ENCODE measurements at regions not wholly inside any gene's neighbourhood (a gene's known extent, or its start where the extent isn't known, plus 50 kb on each side); places are given as distances from the start of the nearest gene placed in this dataset.
"Not testable (repeated sequence)": the region's sequence is repeated elsewhere in the genome, so short reads cannot be mapped to it uniquely, and the experiment has no call there.

DNA sequence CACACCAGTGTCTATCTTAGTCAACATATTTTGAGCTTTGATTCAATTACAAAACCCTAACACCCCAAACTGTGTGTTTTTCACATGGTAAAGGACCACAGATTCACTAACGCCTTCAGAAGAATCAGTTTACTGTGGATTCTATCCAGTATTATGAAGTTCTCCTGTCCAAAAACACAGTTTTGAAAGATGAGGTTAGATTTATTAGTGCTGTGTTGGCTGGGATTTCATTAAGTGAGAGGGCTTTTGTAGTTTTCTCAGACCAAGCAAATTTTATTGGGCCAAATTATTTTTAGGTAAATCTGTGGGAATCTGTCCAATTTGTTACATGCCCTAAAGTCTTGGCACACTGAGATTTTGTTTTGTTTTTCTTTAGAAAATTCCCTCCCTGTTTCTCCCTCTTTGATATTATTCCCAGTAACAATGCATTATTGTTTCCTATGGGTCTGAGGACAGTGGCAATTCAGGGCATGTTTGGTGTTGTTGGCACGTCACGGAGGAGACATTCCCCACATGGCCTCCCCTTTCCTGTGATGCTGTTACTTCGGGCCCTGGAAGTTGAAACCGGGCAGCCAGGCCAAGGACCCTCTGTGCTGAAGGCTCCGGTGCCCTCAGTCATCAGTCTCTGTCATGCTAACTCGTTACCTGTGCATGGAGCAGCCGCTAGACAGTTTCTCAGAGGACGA lies 87.5 kb upstream of the ALKAL2 start:
- DNase-seq = no peak

GRCh38 chr2:368386-368785 lies 80.5 kb upstream of the ALKAL2 start:
- no peak for DNase-seq

- no peak for DNase-seq
Measured at GRCh38 chr2:367246-367645, 79.4 kb upstream of the ALKAL2 start.

DNA sequence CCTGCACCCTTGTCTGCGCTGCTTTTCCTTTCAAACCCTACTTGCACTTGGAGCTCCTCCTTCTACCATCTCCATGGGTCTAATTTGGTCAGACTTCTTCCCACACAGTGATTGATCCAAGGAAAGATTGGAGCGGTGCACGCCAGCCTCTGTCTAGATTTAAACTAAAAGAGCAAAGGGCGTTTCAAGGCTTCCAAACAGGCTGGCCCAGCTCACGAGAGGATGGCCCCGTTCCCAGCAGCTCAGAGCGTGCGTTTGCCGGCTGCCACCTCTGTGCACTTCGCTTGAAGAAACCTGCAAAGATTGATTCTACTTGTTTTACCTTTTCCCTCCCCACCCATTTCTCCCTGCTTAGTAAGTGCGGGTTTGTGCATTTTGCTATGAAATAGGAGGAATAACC lies 78.8 kb upstream of the ALKAL2 start:
- no peak for DNase-seq

DNA sequence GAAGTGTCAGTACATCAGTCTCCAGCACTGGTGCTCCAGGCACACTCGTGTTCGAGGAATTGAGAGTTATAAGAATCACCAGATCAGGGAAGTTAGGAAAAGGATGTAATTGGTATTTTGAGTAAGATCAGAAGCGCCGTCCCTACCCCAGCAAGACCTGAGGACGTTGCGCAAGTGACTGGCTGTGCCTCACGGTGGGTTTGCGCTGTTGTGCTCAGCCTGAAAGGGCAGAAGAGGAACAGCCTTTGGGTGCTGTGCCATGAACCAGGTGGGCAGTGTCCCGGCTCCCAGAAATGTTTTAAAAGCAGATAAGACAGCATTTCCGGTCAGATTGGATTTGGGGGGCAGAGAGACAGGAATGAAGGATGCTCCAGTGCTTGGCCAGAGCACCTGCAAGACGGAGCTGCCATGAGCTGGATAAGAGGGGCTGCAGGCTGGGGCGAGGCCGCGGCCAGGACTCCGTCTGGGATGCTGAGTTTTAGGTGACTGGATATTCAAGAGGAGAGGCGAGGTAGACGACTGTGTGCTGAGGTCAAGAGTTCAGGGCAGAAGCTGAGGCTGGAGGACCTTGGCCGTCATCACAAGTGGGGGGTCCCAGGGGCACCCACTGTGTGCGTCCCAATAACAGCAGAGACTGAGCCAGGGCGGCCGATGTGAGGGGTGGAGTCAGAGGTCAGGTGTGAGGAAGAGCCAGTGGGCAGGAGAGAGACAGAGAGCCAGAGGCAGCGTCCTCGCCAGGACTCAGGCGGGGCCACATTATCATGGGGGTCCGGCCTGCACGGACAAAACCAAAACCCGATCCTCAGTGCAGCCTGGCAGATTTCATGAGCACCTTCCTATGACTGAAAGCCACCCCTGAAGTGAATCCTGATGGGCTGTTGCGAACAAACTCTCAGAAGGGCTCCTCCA lies 77.7 kb upstream of the ALKAL2 start:
- DNase-seq = no peak

GRCh38 chr2:363824-364470 lies 76.1 kb upstream of the ALKAL2 start:
- no peak for DNase-seq

- no peak for DNase-seq
Measured at GRCh38 chr2:362924-363323, 75.0 kb upstream of the ALKAL2 start.

DNA sequence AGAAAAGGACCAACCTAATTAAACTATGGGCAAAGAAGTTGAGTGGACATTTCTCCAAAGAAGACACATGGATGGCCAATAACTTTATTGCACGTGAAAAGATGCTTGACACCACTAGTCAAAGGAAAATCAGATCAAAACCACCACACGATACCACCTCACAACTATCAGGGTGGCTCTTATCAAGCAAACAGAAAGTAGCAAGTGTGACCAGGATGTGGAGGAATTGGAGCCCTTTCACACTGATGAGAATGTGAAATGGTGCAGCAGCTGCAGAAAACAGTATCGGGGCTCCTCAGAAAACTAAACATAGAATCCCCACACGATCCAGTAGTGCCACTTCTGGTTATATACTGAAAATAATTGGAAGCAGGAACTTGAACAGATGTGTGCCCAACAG lies 72.2 kb upstream of the ALKAL2 start:
- DNase-seq = no peak

- DNase-seq = no peak
Measured at GRCh38 chr2:359047-359446, 71.2 kb upstream of the ALKAL2 start.

- DNase-seq = no peak
Measured at GRCh38 chr2:357811-358210, 69.9 kb upstream of the ALKAL2 start.

- DNase-seq = not testable (repeated sequence)
Measured at GRCh38 chr2:356304-356703, 68.4 kb upstream of the ALKAL2 start.

GRCh38 chr2:355773-356172 lies 67.9 kb upstream of the ALKAL2 start:
- DNase-seq = no peak

DNA sequence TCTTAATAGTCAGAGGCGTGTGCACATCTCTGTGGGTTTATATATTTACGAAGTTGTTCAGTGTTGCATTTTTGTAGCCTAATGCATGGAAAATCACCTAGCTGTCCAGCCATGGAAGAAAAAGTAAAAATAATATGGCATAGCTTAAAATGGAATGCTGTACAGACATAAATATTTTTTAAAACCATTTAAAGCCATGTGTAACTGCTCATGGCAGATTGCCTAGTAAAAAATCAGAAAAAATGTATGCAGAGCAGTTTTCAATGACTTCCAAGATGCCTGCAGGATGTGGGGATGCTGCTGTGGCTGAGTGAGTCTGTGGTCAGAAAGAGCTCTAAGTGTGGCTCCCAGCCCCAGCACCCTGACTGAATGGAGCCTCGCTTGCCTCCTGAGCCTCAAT lies 64.8 kb upstream of the ALKAL2 start:
- DNase-seq = no peak

DNA sequence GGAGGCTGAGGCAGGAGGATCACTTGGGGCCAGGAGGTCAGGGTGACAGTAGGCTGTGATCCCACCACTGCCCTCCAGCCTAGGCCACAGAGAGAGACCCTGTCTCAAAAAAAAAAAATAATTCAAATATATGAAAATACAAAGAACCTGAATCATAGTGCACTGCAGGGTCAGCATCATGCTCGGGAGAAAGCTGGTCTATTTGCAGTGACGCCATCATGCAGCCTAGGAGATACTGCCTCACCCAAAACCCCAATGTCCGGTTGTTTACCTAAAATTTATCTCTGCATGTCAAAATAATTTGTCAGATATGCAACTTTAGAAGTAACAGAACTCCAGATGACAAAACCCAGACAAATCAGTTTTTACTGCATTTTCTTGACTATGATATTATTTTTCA lies 61.5 kb upstream of the ALKAL2 start:
- no peak for DNase-seq

GRCh38 chr2:348361-348916 lies 60.5 kb upstream of the ALKAL2 start:
- DNase-seq = no peak

DNA sequence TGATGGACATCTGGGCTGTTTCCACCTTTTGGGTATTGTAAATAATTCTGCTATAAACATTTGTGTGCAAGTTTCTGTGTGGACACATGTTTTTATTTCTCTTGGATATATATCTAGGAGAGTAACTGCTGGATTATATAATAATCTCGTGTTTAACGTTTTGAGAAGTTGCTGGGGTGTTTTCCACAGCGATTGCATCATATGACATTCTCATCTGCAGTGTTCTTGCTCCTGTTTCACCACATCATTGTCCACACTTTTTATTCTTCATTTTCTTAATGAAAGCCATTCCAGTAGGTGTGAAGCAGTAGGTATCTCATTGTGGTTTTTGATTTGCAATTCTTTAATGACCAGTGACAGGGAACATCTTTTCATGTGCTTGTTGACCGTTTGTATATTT lies 56.9 kb upstream of the ALKAL2 start:
- DNase-seq = no peak

DNA sequence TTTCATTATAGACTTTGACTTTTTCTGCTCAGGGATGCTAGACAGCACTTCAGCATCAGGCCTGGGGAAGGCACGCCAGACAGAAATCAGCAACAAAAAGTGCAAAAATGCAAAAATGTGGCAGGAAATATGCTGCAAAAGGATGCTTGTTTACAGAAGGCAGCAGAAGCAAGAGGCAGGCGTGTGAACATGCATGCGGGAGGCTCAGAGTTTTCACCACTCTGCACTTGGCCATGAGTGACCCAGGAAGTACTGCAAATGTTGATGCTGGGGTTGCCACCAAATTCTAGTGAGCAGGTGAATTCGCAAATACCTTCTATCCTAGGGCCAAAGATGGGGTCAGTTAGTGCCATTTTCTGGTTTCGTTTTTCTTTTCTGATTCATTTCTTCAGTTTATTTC lies 55.5 kb upstream of the ALKAL2 start:
- DNase-seq = no peak

DNA sequence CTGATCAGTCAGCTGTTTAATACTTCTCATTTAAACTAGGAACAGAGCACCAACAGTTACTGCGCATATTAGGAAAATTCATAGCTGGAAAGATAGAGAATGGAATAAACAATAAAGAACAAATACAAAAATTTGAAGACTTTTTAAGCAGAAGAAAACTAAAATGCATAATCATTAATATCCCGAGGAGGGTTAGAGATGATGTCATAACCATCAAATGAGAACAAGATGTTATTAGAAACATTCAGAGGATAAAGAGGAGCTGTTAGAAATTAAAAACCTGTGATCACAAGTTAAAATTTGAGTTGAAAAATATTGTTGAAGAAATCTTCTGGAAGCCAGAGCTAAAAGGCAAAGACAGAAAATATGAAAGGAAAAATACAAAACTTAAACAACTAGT lies 54.0 kb upstream of the ALKAL2 start:
- no peak for DNase-seq

- DNase-seq = no peak
Measured at GRCh38 chr2:341017-341542, 53.2 kb upstream of the ALKAL2 start.
